GM23338 (cell line): ENCODE measurements at regions not wholly inside any gene's neighbourhood (a gene's known extent, or its start where the extent isn't known, plus 50 kb on each side); places are given as distances from the start of the nearest gene placed in this dataset.

Experiments used
- ATAC-seq: fragments of 200-7000 bp; cut with Tn5 transposase; 3 replicates; pipeline ENCODE4 v1.9.1; 2020
- DNase-seq: peaks from one replicate; pipeline ENCODE4 v3.0.0-alpha.2; 2015; ENCODE audit warnings: low spot score
- H2AFZ ChIP-seq: fragments of 200-600 bp; sonication (generic); 2 replicates; pipeline ENCODE4 v1.8.0; 2016; ENCODE audit warnings: antibody characterized with exemption, mild to moderate bottlenecking, moderate library complexity
- H3F3A ChIP-seq: fragments of 200-600 bp; sonication (generic); replicated peaks from 2 replicates; pipeline ENCODE4 v1.8.0; 2017; ENCODE audit warnings: antibody characterized with exemption, mixed run types, low read depth
- H3K27ac ChIP-seq: fragments of 200-600 bp; sonication (generic); 2 replicates; pipeline ENCODE4 v1.6.1; 2016; ENCODE audit warnings: low read depth
- H3K27me3 ChIP-seq: fragments of 200-600 bp; sonication (generic); 2 replicates; pipeline ENCODE4 v1.8.0; 2016; ENCODE audit warnings: mild to moderate bottlenecking, mixed run types, moderate library complexity; ENCODE audit not compliant: insufficient read depth
- H3K36me3 ChIP-seq: fragments of 200-600 bp; sonication (generic); 2 replicates; pipeline ENCODE4 v1.8.0; 2016; ENCODE audit warnings: mild to moderate bottlenecking; ENCODE audit not compliant: insufficient read depth
- H3K4me1 ChIP-seq: fragments of 200-600 bp; sonication (generic); 2 replicates; pipeline ENCODE4 v1.8.0; 2016; ENCODE audit warnings: mild to moderate bottlenecking, moderate library complexity; ENCODE audit not compliant: insufficient read depth
- H3K4me2 ChIP-seq: fragments of 200-600 bp; sonication (generic); 2 replicates; pipeline ENCODE4 v1.7.1; 2017; ENCODE audit warnings: mixed run types
- H3K4me3 ChIP-seq: fragments of 200-600 bp; sonication (generic); 2 replicates; pipeline ENCODE4 v1.6.1; 2016; ENCODE audit warnings: mixed run types
- H3K79me2 ChIP-seq: fragments of 200-600 bp; sonication (generic); replicated peaks from 2 replicates; pipeline ENCODE4 v1.8.0; 2017; ENCODE audit warnings: mild to moderate bottlenecking; ENCODE audit not compliant: insufficient read depth
- H3K9me2 ChIP-seq: fragments of 200-600 bp; sonication (generic); 2 replicates; pipeline ENCODE4 v1.8.0; 2017; ENCODE audit not compliant: insufficient read depth
- H4K20me1 ChIP-seq: fragments of 200-600 bp; sonication (generic); replicated peaks from 2 replicates; pipeline ENCODE4 v1.8.0; 2017; ENCODE audit warnings: mild to moderate bottlenecking; ENCODE audit not compliant: insufficient read depth
- H3K27ac Mint-ChIP-seq: 2 replicates; pipeline ENCODE4 v1.8.0; 2020; ENCODE audit warnings: inconsistent platforms, mild to moderate bottlenecking, moderate library complexity, mixed read lengths
- H3K27me3 Mint-ChIP-seq: 3 replicates; pipeline ENCODE4 v1.8.0; 2022; ENCODE audit warnings: low read depth, mild to moderate bottlenecking, moderate library complexity, mixed read lengths, inconsistent platforms; ENCODE audit not compliant: insufficient read depth, poor library complexity
- H3K36me3 Mint-ChIP-seq: 3 replicates; pipeline ENCODE4 v1.8.0; 2021; ENCODE audit warnings: low read depth, mild to moderate bottlenecking, inconsistent platforms, moderate library complexity, mixed read lengths
- H3K4me1 Mint-ChIP-seq: 3 replicates; pipeline ENCODE4 v1.8.0; 2020; ENCODE audit warnings: mild to moderate bottlenecking, inconsistent platforms, mixed read lengths
- H3K4me3 Mint-ChIP-seq: 3 replicates; pipeline ENCODE4 v1.8.0; 2021; ENCODE audit warnings: moderate library complexity, mild to moderate bottlenecking, inconsistent platforms, mixed read lengths
- H3K9me3 Mint-ChIP-seq: 3 replicates; pipeline ENCODE4 v1.8.0; 2020; ENCODE audit warnings: moderate library complexity, mild to moderate bottlenecking, inconsistent platforms, mixed read lengths
- CREB1 ChIP-seq: fragments of 250-450 bp; sonication (Bioruptor Pico); IDR thresholded peaks from 2 replicates; pipeline ENCODE4 v1.5.0; 2020; ENCODE audit warnings: low read depth, mild to moderate bottlenecking, moderate library complexity
- EZH2phosphoT487 ChIP-seq: fragments of 200-600 bp; sonication (generic); IDR thresholded peaks from one replicate; pipeline ENCODE4 v1.8.1; 2018; ENCODE audit warnings: antibody characterized with exemption; ENCODE audit not compliant: unreplicated experiment
- STAT1 ChIP-seq: IDR thresholded peaks from one replicate; pipeline ENCODE4 v1.6.1; 2016; ENCODE audit warnings: antibody characterized with exemption; ENCODE audit not compliant: unreplicated experiment
- ZNF114 ChIP-seq: fragments of 250-450 bp; sonication (Bioruptor Pico); IDR thresholded peaks from 2 replicates; pipeline ENCODE4 v1.5.0; 2020; ENCODE audit warnings: mild to moderate bottlenecking, moderate library complexity
- TF ChIP-seq, protein P1 (sequence below): fragments of 250-450 bp; sonication (Bioruptor Pico); IDR thresholded peaks from 2 replicates; pipeline ENCODE4 v1.5.0; 2020; ENCODE audit warnings: mild to moderate bottlenecking, moderate library complexity

DNA sequence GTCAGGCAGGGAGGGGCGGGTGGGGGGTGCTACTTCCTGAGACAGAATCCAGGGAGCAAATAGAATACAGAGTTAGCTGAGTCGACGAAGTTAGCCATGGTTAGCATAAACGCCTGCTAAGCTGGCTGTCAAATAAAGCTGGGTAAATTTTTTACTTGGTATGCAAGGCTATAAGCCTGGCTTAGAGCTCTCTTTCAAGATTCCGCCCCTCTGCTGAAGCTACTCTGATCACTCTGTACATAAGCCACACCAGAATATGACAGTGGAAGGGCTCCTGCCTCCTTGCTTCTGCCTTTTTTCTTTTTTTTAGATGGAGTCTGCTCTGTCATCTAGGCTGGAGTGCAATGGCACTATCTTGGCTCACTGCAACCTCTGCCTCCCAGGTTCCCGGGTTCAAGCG lies 58.3 kb downstream of the CYRIA start (continued):
- TF ChIP-seq, protein P1, sequence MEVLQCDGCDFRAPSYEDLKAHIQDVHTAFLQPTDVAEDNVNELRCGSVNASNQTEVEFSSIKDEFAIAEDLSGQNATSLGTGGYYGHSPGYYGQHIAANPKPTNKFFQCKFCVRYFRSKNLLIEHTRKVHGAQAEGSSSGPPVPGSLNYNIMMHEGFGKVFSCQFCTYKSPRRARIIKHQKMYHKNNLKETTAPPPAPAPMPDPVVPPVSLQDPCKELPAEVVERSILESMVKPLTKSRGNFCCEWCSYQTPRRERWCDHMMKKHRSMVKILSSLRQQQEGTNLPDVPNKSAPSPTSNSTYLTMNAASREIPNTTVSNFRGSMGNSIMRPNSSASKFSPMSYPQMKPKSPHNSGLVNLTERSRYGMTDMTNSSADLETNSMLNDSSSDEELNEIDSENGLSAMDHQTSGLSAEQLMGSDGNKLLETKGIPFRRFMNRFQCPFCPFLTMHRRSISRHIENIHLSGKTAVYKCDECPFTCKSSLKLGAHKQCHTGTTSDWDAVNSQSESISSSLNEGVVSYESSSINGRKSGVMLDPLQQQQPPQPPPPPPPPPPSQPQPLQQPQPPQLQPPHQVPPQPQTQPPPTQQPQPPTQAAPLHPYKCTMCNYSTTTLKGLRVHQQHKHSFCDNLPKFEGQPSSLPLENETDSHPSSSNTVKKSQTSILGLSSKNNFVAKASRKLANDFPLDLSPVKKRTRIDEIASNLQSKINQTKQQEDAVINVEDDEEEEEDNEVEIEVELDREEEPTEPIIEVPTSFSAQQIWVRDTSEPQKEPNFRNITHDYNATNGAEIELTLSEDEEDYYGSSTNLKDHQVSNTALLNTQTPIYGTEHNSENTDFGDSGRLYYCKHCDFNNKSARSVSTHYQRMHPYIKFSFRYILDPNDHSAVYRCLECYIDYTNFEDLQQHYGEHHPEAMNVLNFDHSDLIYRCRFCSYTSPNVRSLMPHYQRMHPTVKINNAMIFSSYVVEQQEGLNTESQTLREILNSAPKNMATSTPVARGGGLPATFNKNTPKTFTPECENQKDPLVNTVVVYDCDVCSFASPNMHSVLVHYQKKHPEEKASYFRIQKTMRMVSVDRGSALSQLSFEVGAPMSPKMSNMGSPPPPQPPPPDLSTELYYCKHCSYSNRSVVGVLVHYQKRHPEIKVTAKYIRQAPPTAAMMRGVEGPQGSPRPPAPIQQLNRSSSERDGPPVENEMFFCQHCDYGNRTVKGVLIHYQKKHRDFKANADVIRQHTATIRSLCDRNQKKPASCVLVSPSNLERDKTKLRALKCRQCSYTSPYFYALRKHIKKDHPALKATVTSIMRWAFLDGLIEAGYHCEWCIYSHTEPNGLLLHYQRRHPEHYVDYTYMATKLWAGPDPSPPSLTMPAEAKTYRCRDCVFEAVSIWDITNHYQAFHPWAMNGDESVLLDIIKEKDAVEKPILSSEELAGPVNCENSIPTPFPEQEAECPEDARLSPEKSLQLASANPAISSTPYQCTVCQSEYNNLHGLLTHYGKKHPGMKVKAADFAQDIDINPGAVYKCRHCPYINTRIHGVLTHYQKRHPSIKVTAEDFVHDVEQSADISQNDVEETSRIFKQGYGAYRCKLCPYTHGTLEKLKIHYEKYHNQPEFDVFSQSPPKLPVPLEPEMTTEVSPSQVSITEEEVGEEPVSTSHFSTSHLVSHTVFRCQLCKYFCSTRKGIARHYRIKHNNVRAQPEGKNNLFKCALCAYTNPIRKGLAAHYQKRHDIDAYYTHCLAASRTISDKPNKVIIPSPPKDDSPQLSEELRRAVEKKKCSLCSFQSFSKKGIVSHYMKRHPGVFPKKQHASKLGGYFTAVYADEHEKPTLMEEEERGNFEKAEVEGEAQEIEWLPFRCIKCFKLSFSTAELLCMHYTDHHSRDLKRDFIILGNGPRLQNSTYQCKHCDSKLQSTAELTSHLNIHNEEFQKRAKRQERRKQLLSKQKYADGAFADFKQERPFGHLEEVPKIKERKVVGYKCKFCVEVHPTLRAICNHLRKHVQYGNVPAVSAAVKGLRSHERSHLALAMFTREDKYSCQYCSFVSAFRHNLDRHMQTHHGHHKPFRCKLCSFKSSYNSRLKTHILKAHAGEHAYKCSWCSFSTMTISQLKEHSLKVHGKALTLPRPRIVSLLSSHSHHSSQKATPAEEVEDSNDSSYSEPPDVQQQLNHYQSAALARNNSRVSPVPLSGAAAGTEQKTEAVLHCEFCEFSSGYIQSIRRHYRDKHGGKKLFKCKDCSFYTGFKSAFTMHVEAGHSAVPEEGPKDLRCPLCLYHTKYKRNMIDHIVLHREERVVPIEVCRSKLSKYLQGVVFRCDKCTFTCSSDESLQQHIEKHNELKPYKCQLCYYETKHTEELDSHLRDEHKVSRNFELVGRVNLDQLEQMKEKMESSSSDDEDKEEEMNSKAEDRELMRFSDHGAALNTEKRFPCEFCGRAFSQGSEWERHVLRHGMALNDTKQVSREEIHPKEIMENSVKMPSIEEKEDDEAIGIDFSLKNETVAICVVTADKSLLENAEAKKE (CRISPR knock-in tag) = no peak

DNA sequence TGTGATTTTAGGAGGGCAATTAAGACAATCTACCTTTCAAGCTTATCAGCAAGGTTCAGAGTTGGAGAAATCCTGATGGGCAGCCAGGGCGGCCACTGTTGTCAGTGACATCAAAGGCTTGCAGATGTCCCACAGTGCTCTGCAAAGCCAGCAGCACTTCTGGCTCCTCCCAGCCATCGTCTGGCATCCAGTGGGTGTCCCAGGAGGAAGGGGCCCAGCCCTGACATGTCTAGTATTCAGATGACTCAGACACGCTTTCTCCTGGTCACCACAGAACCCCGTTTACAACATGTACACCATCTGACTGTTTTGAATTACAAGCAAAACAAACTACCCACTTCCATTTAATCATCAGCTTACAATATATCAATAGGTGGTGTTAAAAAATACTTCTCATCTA lies 61.4 kb downstream of the CYRIA start:
- no peaks in the 10 kb centered on the region for H3K36me3 ChIP-seq
- H3F3A ChIP-seq = no peaks in the 10 kb centered on the region
- 0 out of 2 replicates have a peak, but pooled peaks cover 3% of the 10 kb centered on the region for H3K4me1 ChIP-seq
- H3K27ac ChIP-seq = no peak overlapping the region
- no peak overlapping the region for H3K4me2 ChIP-seq
- H3K79me2 ChIP-seq = no peaks in the 10 kb centered on the region
- H3K9me2 ChIP-seq = peaks cover 8% of the 10 kb centered on the region
- Mint-ChIP-seq H3K27me3 (peaks cover 1% of the 10 kb centered on the region), H3K4me3 (no peak overlapping the region), H3K4me1 (peaks cover 6% of the 10 kb centered on the region), H3K36me3 (peaks cover 8% of the 10 kb centered on the region; the same call in 2 of the 3 replicates), H3K27ac (no peak overlapping the region), H3K9me3 (peaks cover 7% of the 10 kb centered on the region; the same call in 2 of the 3 replicates)
- no peak overlapping the region for H2AFZ ChIP-seq
- ATAC-seq = no peak
- H3K4me3 ChIP-seq = no peak overlapping the region
- no peaks in the 10 kb centered on the region for H3K27me3 ChIP-seq
- no peak for TF ChIP-seq ZNF114 (CRISPR knock-in tag)
- no peak for TF ChIP-seq CREB1 (CRISPR knock-in tag)
- TF ChIP-seq STAT1 = no peak
- no peak for TF ChIP-seq EZH2phosphoT487
- no peaks in the 10 kb centered on the region for H4K20me1 ChIP-seq
- no peak for DNase-seq
